WTC11 (cell line): ENCODE measurements at regions not wholly inside any gene's neighbourhood (a gene's known extent, or its start where the extent isn't known, plus 50 kb on each side); places are given as distances from the start of the nearest gene placed in this dataset.

Experiments used
- ATAC-seq: fragments of 200-7000 bp; cut with Tn5 transposase; 2 replicates; pipeline ENCODE4 v1.10.0; 2021; ENCODE audit warnings: mild to moderate bottlenecking, moderate library complexity
- CTCF ChIA-PET: fragments of 300-600 bp; sonication (Branson Sonifier 250); formaldehyde crosslinking; loops from one replicate; lab custom pipeline; 2021; ENCODE audit warnings: antibody characterized with exemption; lab: Charles Lee
- POLR2A ChIA-PET: fragments of 350-600 bp; sonication (Branson Sonifier 250); formaldehyde crosslinking; loops from one replicate; lab custom pipeline; 2021; ENCODE audit warnings: antibody characterized with exemption; lab: Charles Lee
- DNase-seq: peaks from one replicate; pipeline ENCODE4 v3.0.0; 2021; ENCODE audit warnings: low spot score
- H3K27ac Mint-ChIP-seq: 2 replicates; pipeline ENCODE4 v1.8.0; 2021; ENCODE audit warnings: mixed read lengths
- H3K27me3 Mint-ChIP-seq: 2 replicates; pipeline ENCODE4 v1.8.0; 2021; ENCODE audit warnings: low read depth, mild to moderate bottlenecking, moderate library complexity, mixed read lengths
- H3K36me3 Mint-ChIP-seq: 2 replicates; pipeline ENCODE4 v1.8.0; 2021; ENCODE audit warnings: mixed read lengths
- H3K4me1 Mint-ChIP-seq: 2 replicates; pipeline ENCODE4 v1.8.0; 2022; ENCODE audit warnings: mixed read lengths
- H3K4me3 Mint-ChIP-seq: 2 replicates; pipeline ENCODE4 v1.8.0; 2021; ENCODE audit warnings: mild to moderate bottlenecking, moderate library complexity, mixed read lengths
- H3K9me3 Mint-ChIP-seq: 2 replicates; pipeline ENCODE4 v1.8.0; 2021; ENCODE audit warnings: mixed read lengths
- ARID4B ChIP-seq: sonication (generic); formaldehyde crosslinking; IDR thresholded peaks from 2 replicates; pipeline ENCODE4 v1.8.0; 2023; ENCODE audit warnings: missing genetic modification reagents, mild to moderate bottlenecking, borderline replicate concordance
- CBFB ChIP-seq: sonication (generic); formaldehyde crosslinking; IDR thresholded peaks from 2 replicates; pipeline ENCODE4 v1.8.1; 2022; ENCODE audit warnings: mild to moderate bottlenecking, low read depth, missing genetic modification reagents
- CREB1 ChIP-seq: sonication (generic); formaldehyde crosslinking; IDR thresholded peaks from 2 replicates; pipeline ENCODE4 v1.8.0; 2023; ENCODE audit warnings: mild to moderate bottlenecking, missing genetic modification reagents
- ETV6 ChIP-seq: sonication (generic); formaldehyde crosslinking; IDR thresholded peaks from 2 replicates; pipeline ENCODE4 v1.8.1; 2022; ENCODE audit warnings: mild to moderate bottlenecking, missing genetic modification reagents
- GTF2I ChIP-seq: fragments of 250-450 bp; sonication (Bioruptor Pico); conservative IDR thresholded peaks from 2 replicates; pipeline ENCODE4 v1.4.0; 2021; ENCODE audit warnings: mild to moderate bottlenecking
- IRF1 ChIP-seq: sonication (generic); formaldehyde crosslinking; IDR thresholded peaks from 2 replicates; pipeline ENCODE4 v1.8.0; 2023; ENCODE audit warnings: missing genetic modification reagents
- IRF2 ChIP-seq: sonication (generic); formaldehyde crosslinking; IDR thresholded peaks from 2 replicates; pipeline ENCODE4 v1.8.0; 2022; ENCODE audit warnings: low read depth, missing genetic modification reagents, borderline replicate concordance
- MAX ChIP-seq: sonication (generic); formaldehyde crosslinking; IDR thresholded peaks from 2 replicates; pipeline ENCODE4 v1.8.0; 2022; ENCODE audit warnings: mild to moderate bottlenecking, missing genetic modification reagents
- MLX ChIP-seq: sonication (generic); formaldehyde crosslinking; IDR thresholded peaks from 2 replicates; pipeline ENCODE4 v1.8.1; 2023; ENCODE audit warnings: mild to moderate bottlenecking, missing genetic modification reagents, moderate library complexity
- MXD4 ChIP-seq: fragments of 250-450 bp; sonication (Bioruptor Pico); IDR thresholded peaks from 2 replicates; pipeline ENCODE4 v1.8.0; 2021; ENCODE audit warnings: mild to moderate bottlenecking, moderate library complexity, borderline replicate concordance
- NFE2L1 ChIP-seq: sonication (generic); formaldehyde crosslinking; IDR thresholded peaks from 2 replicates; pipeline ENCODE4 v1.8.1; 2023; ENCODE audit warnings: missing genetic modification reagents
- NR1H2 ChIP-seq: sonication (generic); formaldehyde crosslinking; IDR thresholded peaks from 2 replicates; pipeline ENCODE4 v1.9.0; 2021; ENCODE audit warnings: mild to moderate bottlenecking, moderate library complexity, missing genetic modification reagents
- NR3C1 ChIP-seq: sonication (generic); formaldehyde crosslinking; conservative IDR thresholded peaks from 2 replicates; pipeline ENCODE4 v1.8.1; 2023; ENCODE audit warnings: low read depth, mild to moderate bottlenecking, missing genetic modification reagents
- SMAD3 ChIP-seq: sonication (generic); formaldehyde crosslinking; IDR thresholded peaks from 2 replicates; pipeline ENCODE4 v1.8.0; 2022; ENCODE audit warnings: missing genetic modification reagents, mild to moderate bottlenecking, borderline replicate concordance
- SMAD4 ChIP-seq: sonication (generic); formaldehyde crosslinking; IDR thresholded peaks from 2 replicates; pipeline ENCODE4 v1.8.0; 2022; ENCODE audit warnings: mild to moderate bottlenecking, missing genetic modification reagents
- TEAD1 ChIP-seq: sonication (generic); formaldehyde crosslinking; IDR thresholded peaks from 2 replicates; pipeline ENCODE4 v1.8.0; 2022; ENCODE audit warnings: mild to moderate bottlenecking, missing genetic modification reagents
- ZNF232 ChIP-seq: sonication (generic); formaldehyde crosslinking; IDR thresholded peaks from 2 replicates; pipeline ENCODE4 v1.8.0; 2022; ENCODE audit warnings: mild to moderate bottlenecking, missing genetic modification reagents
- ZNF263 ChIP-seq: sonication (generic); formaldehyde crosslinking; IDR thresholded peaks from 2 replicates; pipeline ENCODE4 v1.8.1; 2022; ENCODE audit warnings: low read depth, mild to moderate bottlenecking, moderate library complexity, missing genetic modification reagents
- ZNF396 ChIP-seq: fragments of 250-450 bp; sonication (Bioruptor Pico); IDR thresholded peaks from 2 replicates; pipeline ENCODE4 v1.8.0; 2021; ENCODE audit warnings: mild to moderate bottlenecking, moderate library complexity, borderline replicate concordance
- ZNF416 ChIP-seq: fragments of 250-450 bp; sonication (Bioruptor Pico); IDR thresholded peaks from 2 replicates; pipeline ENCODE4 v1.9.0; 2021; ENCODE audit warnings: mild to moderate bottlenecking, inconsistent platforms
- ZNF423 ChIP-seq: fragments of 250-450 bp; sonication (Bioruptor Pico); IDR thresholded peaks from 2 replicates; pipeline ENCODE4 v2.1.2; 2022; ENCODE audit warnings: mild to moderate bottlenecking, moderate library complexity
- ZSCAN18 ChIP-seq: fragments of 250-450 bp; sonication (Bioruptor Pico); IDR thresholded peaks from 2 replicates; pipeline ENCODE4 v2.1.2; 2022; ENCODE audit warnings: mild to moderate bottlenecking, moderate library complexity
- TF ChIP-seq, protein P1 (sequence below): sonication (generic); formaldehyde crosslinking; IDR thresholded peaks from 2 replicates; pipeline ENCODE4 v1.8.1; 2022; ENCODE audit warnings: missing genetic modification reagents, borderline replicate concordance
- TF ChIP-seq, protein P2 (sequence below): sonication (generic); formaldehyde crosslinking; IDR thresholded peaks from 2 replicates; pipeline ENCODE4 v1.8.0; 2023; ENCODE audit warnings: mild to moderate bottlenecking, missing genetic modification reagents

- TF ChIP-seq SMAD3 (CRISPR knock-in tag) (peak; percentile 97), ZSCAN18 (CRISPR knock-in tag) (0 out of 2 replicates have a peak, but pooled peaks have one; percentile 42), MAX (CRISPR knock-in tag) (peak; percentile 71; the same call in 1 of the 2 replicates), MLX (CRISPR knock-in tag) (peak; percentile 92; the same call in 1 of the 2 replicates), MXD4 (CRISPR knock-in tag) (no peak), IRF1 (CRISPR knock-in tag) (peak; percentile 98), ZNF416 (CRISPR knock-in tag) (no peak), NR3C1 (CRISPR knock-in tag) (peak; percentile 73; the same call in 1 of the 2 replicates), GTF2I (CRISPR knock-in tag) (no peak), NR1H2 (peak; percentile 91)
- TF ChIP-seq, protein P1, sequence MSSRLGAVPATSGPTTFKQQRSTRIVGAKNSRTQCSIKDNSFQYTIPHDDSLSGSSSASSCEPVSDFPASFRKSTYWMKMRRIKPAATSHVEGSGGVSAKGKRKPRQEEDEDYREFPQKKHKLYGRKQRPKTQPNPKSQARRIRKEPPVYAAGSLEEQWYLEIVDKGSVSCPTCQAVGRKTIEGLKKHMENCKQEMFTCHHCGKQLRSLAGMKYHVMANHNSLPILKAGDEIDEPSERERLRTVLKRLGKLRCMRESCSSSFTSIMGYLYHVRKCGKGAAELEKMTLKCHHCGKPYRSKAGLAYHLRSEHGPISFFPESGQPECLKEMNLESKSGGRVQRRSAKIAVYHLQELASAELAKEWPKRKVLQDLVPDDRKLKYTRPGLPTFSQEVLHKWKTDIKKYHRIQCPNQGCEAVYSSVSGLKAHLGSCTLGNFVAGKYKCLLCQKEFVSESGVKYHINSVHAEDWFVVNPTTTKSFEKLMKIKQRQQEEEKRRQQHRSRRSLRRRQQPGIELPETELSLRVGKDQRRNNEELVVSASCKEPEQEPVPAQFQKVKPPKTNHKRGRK (CRISPR knock-in tag) = peak; percentile 76; the same call in 1 of the 2 replicates
These were observed 210.9 kb upstream of the PKDCC start (continued) for GRCh38 chr2:41836948-41837347.

DNA sequence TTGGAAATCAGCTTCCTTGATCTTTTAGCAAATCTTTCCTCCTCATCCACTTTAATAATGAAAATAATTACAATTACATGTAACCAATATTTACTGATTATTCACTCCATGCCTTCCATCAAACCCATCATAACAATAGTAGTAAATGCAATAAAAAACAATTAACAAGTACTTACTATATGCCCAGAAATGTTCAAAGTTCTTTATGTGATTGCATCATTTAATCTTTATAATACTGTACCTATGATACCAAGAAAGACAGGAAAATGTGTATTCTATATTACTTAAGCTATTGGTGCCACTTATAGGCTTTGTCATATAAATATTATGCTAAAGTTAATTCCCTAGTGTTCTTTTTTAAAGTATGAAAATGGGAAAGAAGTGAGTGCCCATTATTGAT is 210.2 kb upstream of the PKDCC start:
- Mint-ChIP-seq H3K4me1 (peaks cover 5% of the 10 kb centered on the region), H3K4me3 (no peak overlapping the region), H3K27ac (no peak overlapping the region), H3K36me3 (no peaks in the 10 kb centered on the region), H3K27me3 (peaks cover 18% of the 10 kb centered on the region), H3K9me3 (no peaks in the 10 kb centered on the region)
- POLR2A ChIA-PET = no interaction called here
- ATAC-seq (no peak), DNase-seq (no peak)
- CTCF ChIA-PET = interaction anchor here (0.8 kb wide), 1 partner anchor 16 kb away, joined by 3 read pairs; no protein-coding TSS in a partner anchor
- TF ChIP-seq CBFB (no peak), NFE2L1 (CRISPR knock-in tag) (no peak), TEAD1 (no peak), ETV6 (no peak), CREB1 (CRISPR knock-in tag) (no peak), IRF2 (no peak), SMAD4 (CRISPR knock-in tag) (no peak), ARID4B (no peak), ZNF263 (CRISPR knock-in tag) (no peak), ZNF423 (no peak), ZNF396 (CRISPR knock-in tag) (no peak), IRF1 (CRISPR knock-in tag) (no peak), ZNF232 (CRISPR knock-in tag) (no peak)
- TF ChIP-seq, protein P2, sequence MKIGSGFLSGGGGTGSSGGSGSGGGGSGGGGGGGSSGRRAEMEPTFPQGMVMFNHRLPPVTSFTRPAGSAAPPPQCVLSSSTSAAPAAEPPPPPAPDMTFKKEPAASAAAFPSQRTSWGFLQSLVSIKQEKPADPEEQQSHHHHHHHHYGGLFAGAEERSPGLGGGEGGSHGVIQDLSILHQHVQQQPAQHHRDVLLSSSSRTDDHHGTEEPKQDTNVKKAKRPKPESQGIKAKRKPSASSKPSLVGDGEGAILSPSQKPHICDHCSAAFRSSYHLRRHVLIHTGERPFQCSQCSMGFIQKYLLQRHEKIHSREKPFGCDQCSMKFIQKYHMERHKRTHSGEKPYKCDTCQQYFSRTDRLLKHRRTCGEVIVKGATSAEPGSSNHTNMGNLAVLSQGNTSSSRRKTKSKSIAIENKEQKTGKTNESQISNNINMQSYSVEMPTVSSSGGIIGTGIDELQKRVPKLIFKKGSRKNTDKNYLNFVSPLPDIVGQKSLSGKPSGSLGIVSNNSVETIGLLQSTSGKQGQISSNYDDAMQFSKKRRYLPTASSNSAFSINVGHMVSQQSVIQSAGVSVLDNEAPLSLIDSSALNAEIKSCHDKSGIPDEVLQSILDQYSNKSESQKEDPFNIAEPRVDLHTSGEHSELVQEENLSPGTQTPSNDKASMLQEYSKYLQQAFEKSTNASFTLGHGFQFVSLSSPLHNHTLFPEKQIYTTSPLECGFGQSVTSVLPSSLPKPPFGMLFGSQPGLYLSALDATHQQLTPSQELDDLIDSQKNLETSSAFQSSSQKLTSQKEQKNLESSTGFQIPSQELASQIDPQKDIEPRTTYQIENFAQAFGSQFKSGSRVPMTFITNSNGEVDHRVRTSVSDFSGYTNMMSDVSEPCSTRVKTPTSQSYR (CRISPR knock-in tag) = no peak
